ENCODE measurements at regions not wholly inside any gene's neighbourhood (a gene's known extent, or its start where the extent isn't known, plus 50 kb on each side); places are given as distances from the start of the nearest gene placed in this dataset.

GRCh38 chr10:129390726-129391125 lies 76.3 kb upstream of the MGMT start:
- no peak for DNase-seq (ENCODE audit: low read depth)
- no peak for FAIRE-seq
- TF ChIP-seq CTCF (IDR thresholded peaks at IDR 0.05; ENCODE audit: insufficient read depth, low read length, severe bottlenecking), result no peak
- Histone ChIP-seq H3K36me3 (ENCODE audit: control insufficient read depth, insufficient read depth, low read length) (no peaks in the 10 kb centered on the region), H3K27me3 (ENCODE audit: control insufficient read depth, insufficient read depth, low read length) (no peaks in the 10 kb centered on the region), H3K4me3 (ENCODE audit: low read depth, low read length) (no peak overlapping the region)

GRCh38 chr10:129391464-129391863 lies 75.6 kb upstream of the MGMT start:
- no peaks in the 10 kb centered on the region for H3K27me3 ChIP-seq (ENCODE audit: control insufficient read depth, insufficient read depth, low read length)
- no peak for FAIRE-seq

GRCh38 chr10:129392855-129393254 lies 74.2 kb upstream of the MGMT start:
- no peak for DNase-seq (ENCODE audit: low read depth)
- H3K27me3 ChIP-seq (ENCODE audit: control insufficient read depth, insufficient read depth, low read length), result no peaks in the 10 kb centered on the region

More at GRCh38 chr10:129391464-129391863, 75.6 kb upstream of the MGMT start:
- no peak for DNase-seq (ENCODE audit: low read depth)
- Histone ChIP-seq H3K4me3 (ENCODE audit: low read depth, low read length) (no peak overlapping the region), H3K36me3 (ENCODE audit: control insufficient read depth, insufficient read depth, low read length) (no peaks in the 10 kb centered on the region)
- no peak for TF ChIP-seq CTCF (IDR thresholded peaks at IDR 0.05; ENCODE audit: insufficient read depth, low read length, severe bottlenecking)

GRCh38 chr10:129393812-129394211 lies 73.2 kb upstream of the MGMT start:
- Histone ChIP-seq H3K4me3 (ENCODE audit: low read depth, low read length) (no peak overlapping the region), H3K27me3 (ENCODE audit: control insufficient read depth, insufficient read depth, low read length) (no peaks in the 10 kb centered on the region), H3K36me3 (ENCODE audit: control insufficient read depth, insufficient read depth, low read length) (no peaks in the 10 kb centered on the region)
- no peak for TF ChIP-seq CTCF (IDR thresholded peaks at IDR 0.05; ENCODE audit: insufficient read depth, low read length, severe bottlenecking)
- DNase-seq (ENCODE audit: low read depth), result no peak
- FAIRE-seq, result no peak

More at GRCh38 chr10:129392855-129393254, 74.2 kb upstream of the MGMT start:
- no peaks in the 10 kb centered on the region for H3K36me3 ChIP-seq (ENCODE audit: control insufficient read depth, insufficient read depth, low read length)
- no peak for TF ChIP-seq CTCF (IDR thresholded peaks at IDR 0.05; ENCODE audit: insufficient read depth, low read length, severe bottlenecking)
- no peak for FAIRE-seq
- H3K4me3 ChIP-seq (ENCODE audit: low read depth, low read length), result no peak overlapping the region

- TF ChIP-seq CTCF (IDR thresholded peaks at IDR 0.05; ENCODE audit: insufficient read depth, low read length, severe bottlenecking), result no peak
- DNase-seq (ENCODE audit: low read depth) (no peak), FAIRE-seq (no peak)
- H3K36me3 ChIP-seq (ENCODE audit: control insufficient read depth, insufficient read depth, low read length), result no peaks in the 10 kb centered on the region
- H3K27me3 ChIP-seq (ENCODE audit: control insufficient read depth, insufficient read depth, low read length), result no peaks in the 10 kb centered on the region
- no peak overlapping the region for H3K4me3 ChIP-seq (ENCODE audit: low read depth, low read length)
Observed at GRCh38 chr10:129394518-129395328, 72.3 kb upstream of the MGMT start.

Data from bronchial epithelial cell (primary cell).